HG03175 (cell line): ENCODE measurements at regions not wholly inside any gene's neighbourhood (a gene's known extent, or its start where the extent isn't known, plus 50 kb on each side); places are given as distances from the start of the nearest gene placed in this dataset.
"Not testable (repeated sequence)": the region's sequence is repeated elsewhere in the genome, so short reads cannot be mapped to it uniquely, and the experiment has no call there.

ENCODE experiments used
- ATAC-seq: cut with Tn5 transposase; IDR thresholded peaks from one replicate; pipeline ENCODE4 v1.9.1; 2021; ENCODE audit warnings: mild to moderate bottlenecking, moderate library complexity; ENCODE audit not compliant: unreplicated experiment

DNA sequence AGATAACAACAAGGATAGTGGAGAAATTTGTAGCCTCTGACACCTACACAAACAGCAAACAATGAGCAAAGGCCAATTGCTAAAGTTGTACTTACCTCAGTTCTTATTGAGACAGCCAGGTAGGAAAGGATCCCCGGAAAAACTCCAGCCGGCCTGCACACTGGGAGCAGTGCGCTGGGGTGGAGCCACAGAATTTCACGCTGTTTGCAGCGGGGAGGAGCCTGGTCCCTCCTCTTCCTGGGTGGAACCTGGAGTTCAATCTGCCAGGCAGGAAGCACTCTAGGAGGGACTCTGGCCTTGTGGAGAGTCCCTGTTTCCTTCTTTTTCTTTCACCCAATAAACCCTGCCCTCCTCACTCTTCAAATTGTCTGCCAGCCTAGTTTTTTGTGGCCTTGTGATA is 382.6 kb upstream of the TGIF2LX start:
- ATAC-seq, result not testable (repeated sequence)

DNA sequence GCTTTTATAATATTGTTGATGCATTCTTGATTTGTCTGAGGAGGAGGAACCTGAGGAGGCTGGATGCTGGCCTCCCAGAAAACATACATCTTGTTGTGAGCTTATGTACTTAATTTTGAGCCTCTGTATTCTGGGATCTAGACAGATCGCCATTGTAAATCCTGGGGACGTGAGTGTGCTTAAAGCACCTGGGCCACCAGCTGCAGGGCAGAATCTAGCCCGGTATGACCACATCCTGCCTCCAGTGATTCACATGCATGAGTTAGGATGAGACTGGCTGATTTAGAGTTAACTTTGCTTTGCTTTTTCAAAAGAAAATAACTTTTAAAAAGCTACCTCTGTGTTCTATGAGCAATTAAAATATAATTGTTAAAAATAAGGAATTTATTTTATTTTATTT is 364.6 kb upstream of the TGIF2LX start:
- not testable (repeated sequence) for ATAC-seq

DNA sequence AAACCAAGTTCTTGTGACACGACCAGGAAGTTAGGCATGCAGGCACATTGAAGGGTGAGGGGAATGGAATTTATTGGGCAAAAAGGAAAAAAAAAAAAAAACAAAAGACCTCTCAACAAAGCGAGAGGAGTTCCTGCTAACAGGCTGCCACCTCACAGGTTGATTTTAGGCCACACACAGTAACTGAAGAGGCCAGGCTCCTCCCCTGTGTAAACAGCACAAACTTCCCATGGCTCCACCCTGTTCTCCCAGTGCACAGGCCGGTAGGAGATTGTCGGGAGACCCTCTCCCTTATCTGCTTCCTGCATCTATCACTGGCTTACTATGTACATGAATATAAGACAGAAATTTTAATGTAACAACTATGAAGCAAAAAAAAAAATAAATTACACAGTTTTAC is 359.6 kb upstream of the TGIF2LX start:
- not testable (repeated sequence) for ATAC-seq

DNA sequence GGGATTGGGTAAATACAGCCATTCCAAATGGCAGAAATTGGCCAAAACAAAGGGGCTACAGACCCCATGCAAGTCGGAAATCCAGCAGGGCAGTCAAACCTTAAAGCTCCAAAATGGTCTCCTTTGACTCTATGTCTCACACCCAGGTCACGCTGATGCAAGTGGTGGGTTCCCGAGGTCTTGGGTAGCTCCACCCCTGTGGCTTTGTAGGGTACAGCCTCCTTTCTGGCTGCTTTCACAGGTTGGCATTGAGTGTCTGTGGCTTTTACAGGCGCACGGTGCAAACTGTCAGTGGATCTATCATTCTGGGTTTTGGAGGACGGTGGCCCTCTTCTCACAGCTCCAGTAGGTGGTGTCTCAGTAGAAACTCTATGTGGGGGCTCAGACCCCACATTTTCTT is 358.6 kb upstream of the TGIF2LX start:
- ATAC-seq, result not testable (repeated sequence)

DNA sequence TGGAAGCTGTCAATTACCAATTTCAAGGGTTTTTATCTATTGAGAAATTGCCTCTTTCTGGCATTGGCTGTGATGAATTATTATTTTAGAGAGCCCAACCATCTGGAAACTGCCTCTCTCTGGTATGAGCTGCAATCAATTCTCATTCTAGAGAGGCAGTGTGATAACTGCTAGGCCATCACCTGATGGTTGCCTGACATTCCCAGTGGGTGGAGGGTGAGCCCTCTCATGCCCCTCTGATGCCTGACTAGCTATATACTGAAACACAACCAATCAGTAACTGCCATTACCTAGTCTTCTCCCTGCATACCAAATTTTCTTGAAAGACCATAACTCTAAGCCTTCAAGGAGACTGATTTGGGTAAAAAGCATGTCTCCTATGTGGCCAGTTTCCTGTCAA is 353.9 kb upstream of the TGIF2LX start:
- ATAC-seq, result not testable (repeated sequence)

DNA sequence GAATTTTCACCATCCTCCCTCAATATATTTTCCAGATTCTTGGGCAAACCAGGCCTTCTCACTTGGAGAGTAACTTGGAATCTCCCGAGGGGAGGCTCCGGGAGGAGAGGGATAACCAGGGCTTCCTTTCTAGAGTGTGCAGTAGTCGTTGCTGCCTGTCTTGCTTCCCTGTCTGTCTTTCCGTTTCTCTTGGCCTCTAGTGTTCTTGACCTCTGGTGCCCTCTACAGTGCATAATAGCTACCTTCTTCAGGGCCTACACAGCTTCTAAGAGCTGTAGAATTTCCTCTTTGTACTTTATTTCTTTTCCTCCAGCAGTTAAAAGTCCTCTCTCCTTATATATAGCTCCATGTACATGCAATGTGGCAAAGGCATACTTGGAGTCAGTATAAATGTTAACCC is 339.8 kb upstream of the TGIF2LX start:
- not testable (repeated sequence) for ATAC-seq

DNA sequence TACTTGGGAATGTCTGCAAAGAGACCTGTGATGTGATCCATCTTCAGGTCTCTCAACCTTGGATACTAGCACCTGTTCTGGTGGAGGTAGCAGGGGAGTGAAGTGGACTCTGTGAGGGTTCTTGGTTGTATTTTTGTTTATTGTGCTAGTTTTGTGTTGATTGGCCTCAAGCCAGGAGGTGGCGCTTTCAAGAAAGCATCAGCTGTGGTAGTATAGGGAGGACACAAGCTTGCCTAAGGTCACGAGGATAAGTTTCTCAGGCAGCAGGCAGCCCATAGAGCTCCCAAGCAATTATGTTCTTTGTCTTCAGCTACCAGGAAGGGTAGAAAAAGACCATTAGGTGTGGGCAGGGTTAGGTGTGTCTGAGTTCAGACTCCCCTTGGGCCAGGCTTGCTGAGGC is 289.9 kb upstream of the TGIF2LX start:
- not testable (repeated sequence) for ATAC-seq

DNA sequence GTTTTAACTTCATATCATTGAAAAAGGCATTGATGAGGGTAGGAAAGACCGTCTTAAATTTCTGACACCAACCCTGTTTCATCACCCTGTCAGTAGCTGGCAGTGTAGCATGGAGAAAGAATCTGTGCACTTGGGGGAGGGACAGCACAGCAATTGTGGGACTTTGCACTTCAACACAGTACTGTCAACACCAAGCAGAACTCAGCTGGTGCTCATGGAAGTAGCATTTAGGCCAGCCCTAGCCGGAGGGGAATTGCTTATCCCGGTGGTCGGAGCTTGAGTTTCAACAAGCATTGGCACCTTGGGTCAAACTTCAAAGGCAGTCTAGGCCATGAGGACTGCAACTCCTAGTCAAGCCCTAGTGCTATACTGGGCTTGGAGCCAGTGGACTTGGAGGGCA is 285.8 kb upstream of the TGIF2LX start:
- not testable (repeated sequence) for ATAC-seq

DNA sequence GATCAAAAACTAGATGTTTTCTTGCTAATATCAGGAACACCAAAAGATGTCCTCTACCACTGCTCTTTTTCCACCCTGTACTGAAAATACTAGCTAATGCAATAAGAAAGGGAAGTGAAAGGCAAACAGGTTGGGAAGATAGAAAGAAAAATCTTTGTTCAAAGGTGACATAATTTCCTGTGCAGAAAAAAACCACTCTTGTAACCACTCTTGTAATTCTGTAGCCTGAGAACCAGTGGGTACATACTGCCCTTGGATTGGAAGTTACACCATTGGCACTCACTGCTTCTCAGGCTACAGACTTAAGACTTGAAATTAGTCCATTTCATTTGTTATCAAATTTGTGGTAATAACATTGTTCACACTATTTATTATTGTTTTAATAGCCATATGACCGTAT is 263.0 kb upstream of the TGIF2LX start:
- ATAC-seq, result not testable (repeated sequence)

DNA sequence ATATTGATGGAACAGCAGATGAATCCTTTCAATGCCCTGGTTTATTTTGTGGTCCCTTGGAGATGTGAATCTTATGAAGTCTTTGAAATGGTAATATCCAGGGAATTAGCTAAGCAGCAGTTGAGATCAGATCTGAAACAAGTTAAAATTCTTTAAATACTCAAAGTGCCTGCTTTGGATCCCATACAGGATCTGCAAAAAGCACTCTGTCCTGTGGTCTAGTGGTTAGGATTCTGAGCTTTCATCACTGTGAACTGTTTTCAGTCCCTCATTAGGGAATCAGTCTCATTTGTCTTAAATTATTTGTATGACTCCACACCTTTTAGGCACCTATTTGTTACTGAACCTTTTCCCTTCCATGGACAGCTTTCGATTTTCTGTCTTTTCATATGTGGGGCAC is 215.2 kb upstream of the TGIF2LX start:
- ATAC-seq, result not testable (repeated sequence)

DNA sequence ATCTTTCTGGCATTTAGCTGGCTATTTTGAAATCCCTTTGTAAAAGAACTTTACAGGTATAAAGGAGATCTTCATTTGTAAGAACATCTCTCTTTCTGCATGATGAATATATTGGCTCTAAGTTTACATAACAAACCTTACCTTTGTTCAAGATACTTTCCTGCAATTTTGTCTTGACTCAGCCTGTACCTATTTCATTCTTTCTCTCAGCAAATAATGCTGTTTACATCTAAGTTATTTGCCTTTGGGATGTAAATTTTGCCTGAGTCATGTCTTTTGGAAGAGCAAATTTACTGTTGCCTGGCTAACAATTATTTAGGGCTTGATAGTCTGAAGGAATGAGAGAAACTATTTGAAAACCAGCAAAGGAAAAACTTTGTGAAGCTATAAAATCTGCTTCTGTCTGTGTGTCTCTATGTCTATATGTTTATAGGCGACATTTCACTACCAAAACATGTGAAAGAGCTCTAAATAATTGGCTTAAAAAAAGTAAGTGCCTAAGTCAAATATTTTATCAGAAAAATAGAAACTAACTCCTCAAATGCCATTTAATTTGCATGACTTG is 214.3 kb upstream of the TGIF2LX start:
- ATAC-seq, result not testable (repeated sequence)

DNA sequence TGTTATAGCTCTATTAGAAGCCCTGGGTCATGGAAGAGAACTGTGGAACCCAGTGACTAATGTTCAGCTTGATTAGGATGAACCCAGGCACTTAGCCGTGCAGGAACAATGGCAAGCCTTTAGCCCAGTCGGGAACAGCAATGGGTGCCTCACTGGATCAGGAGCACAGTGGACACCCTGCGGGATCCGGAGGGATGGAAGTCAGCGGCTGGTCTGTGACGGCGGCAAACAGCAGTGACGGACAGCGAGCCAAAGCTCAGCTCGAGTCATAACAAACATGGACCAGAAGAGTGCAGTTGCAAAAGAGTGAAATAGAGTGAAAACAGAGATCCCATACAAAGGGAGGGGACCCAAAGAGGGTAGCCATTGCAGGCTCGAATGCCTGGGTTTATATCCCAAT is 187.3 kb upstream of the TGIF2LX start:
- ATAC-seq, result not testable (repeated sequence)

DNA sequence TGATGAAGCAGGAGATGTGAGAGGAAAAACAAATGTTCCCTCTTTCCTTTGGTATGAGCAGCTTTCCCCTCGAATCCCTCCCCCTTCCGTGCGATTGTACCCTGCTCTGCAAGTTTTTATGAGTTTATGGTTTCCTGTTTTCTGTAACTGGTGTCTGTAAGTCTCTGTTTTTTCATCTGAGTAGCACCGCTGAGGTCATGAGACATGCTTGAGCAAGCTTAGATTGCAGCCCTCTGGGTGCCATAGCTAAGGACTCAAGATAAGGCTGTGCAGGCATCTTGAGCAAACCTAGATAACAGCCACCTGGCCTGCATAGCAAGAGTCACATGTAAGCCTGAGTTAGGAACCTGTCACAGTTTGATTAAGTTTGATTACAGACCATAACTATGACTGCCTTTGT is 165.2 kb upstream of the TGIF2LX start:
- ATAC-seq, result not testable (repeated sequence)

DNA sequence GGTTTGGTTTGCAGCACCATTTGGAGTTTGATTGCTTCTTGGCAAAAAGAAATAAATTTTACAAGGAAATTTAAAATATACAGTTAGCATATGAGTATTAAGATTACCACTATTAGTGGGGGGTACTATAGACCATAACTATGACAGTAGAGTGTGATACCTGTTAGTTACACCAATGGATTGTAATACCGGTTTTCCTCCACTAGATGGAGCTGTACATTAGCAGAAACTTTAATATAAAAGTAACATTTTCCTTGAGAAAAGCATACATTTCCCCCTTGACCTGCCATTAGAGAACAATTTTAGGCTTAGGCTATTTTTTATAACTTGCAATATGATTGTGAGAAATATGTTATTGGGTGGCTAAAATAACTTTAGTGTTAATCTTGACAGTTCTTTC is 163.9 kb upstream of the TGIF2LX start:
- ATAC-seq, result not testable (repeated sequence)

DNA sequence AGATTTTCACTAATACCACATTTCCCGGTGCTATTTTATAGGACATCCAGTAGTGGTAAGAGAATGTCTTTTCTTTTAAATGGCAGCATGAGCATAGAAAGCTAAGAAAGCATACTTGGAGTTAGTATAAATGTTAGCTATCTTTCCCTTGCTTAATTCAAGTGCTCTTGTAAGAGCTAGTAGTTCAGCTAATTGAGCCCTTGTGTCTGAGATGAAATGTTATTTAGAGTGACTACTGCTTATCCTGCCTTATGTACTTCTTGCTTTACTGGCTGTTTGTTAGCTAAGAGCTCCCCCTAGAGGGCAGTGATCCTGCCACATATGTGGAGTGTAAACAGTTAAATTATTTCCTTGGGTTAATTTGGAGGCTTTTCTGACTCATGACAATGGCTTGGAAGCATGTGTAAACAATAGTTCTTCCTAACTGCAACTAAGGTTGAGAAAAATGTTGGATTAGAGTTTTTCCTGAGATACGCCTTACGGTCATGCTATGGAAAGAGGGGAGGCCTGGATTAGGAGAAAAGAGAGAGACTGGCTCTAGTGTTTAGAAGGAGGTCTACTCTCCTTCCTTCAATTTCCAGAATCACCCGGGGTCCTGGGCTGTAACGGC is 162.5 kb upstream of the TGIF2LX start:
- ATAC-seq, result not testable (repeated sequence)

DNA sequence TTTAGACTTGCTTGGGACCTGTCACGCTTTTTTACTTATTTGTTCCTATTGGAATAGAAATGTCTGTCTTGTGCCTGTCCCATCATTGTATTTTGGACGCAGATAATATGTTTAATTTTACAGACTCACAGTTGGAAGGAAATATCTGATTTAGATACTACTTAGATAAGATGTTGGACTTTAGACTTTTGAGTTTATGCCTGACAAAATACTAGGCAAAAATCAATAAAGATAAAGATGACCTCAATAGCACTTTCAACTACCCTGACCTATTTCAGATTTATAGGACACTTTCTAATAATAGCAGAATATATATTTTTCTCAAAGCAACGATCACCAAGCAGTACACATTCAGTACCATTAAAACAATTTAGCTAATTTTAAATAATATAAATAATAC is 150.1 kb upstream of the TGIF2LX start:
- not testable (repeated sequence) for ATAC-seq

DNA sequence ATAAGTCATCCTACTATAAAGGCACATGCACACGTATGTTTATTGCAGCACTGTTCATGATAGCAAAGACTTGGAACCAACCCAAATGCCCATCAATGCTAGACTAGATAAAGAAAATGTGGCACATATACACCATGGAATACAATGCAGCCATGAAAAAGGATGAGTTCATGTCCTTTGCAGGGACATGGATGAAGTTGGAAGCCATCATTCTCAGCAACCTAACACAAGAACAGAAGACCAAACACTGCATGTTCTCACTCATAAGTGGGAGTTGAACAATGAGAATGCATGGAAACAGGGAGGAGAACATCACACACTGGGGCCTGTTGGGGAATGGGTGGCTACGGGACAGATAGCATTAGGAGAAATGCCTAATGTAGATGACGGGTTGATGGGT is 110.3 kb upstream of the TGIF2LX start:
- ATAC-seq, result not testable (repeated sequence)

DNA sequence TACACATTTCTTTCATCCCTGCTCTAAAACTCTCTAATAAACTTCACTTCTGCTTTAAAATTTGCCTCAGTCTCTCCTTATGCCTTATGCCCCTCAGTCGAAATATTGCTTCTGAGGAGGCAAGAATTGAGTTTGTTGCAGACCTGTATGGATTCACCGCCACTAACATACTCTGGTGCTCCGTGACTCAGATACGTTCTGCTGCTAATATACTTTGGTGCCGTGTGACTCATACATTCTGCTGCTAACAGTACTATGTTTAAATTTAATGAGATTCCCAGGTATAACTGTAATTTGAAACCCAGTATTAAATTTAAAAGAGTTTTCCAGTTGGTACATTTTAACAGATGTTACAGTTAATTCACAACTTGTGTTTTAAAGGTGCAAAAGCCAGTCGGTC is 82.0 kb upstream of the TGIF2LX start:
- not testable (repeated sequence) for ATAC-seq

DNA sequence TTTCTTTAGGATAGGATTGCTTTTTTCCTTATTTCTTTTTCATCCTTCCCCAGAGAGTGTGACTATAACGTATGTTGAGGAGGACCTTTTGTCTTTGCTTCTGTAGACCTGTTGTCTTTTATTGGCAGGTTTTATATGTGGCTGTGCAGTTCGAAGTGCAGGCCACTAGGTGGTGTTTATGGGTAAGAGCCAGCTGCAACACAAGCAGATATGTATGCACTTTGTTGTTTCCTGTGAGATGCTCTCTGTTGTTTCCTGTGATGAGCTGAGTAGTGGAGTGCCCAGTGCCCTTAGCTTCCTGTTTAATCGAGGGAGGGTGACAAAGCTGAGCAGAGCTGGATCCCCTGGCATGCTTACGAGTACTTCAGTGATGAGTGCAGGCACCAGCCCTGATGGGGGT is 50.0 kb upstream of the TGIF2LX start:
- peak; percentile 51 for ATAC-seq
